ENCODE measurements at regions not wholly inside any gene's neighbourhood (a gene's known extent, or its start where the extent isn't known, plus 50 kb on each side); places are given as distances from the start of the nearest gene placed in this dataset.
"Not testable (repeated sequence)": the region's sequence is repeated elsewhere in the genome, so short reads cannot be mapped to it uniquely, and the experiment has no call there.

DNA sequence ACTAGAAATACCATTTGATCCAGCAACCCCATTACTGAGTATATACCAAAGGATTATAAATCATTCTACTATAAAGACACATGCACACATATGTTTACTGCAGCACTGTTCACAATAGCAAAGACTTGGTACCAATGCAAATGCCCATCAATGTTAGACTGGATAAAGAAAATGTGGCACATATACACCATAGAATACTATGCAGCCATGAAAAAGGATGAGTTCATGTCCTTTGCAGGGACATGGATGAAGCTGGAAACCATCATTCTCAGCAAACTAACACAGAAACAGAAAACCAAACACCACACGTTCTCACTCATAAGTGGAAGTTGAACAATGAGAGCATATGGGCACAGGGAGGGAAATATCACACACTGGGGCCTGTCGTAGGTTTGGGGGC lies 106.0 kb downstream of the SPATA18 start:
- not testable (repeated sequence) for DNase-seq

GRCh38 chr4:52157641-52158316 lies 106.7 kb downstream of the SPATA18 start:
- DNase-seq = no peak

- no peak for DNase-seq
These were observed 109.8 kb downstream of the SPATA18 start for GRCh38 chr4:52160859-52161258.

DNA sequence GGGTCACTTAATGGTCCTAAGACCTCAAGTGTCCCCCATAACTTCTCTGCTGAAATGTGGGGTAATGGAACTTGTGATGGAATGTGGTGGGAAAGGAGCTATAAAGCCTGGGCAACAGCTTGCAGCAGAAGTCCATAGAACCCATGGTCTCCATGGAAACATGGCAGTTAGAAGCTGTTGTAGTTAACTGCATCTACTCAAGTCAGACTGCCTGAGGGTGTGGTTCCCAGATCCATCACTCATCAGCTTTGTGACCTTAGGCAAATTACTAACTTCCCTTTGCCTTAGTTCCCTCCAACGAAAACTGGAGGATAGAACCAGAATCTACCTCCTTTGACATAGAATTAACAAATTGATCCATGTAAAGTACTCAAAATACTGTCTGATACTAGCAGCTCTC lies 113.0 kb downstream of the SPATA18 start:
- no peak for DNase-seq

- DNase-seq = no peak
These were observed 121.1 kb downstream of the SPATA18 start for GRCh38 chr4:52172166-52172565.

GRCh38 chr4:52173470-52174045 lies 122.5 kb downstream of the SPATA18 start:
- no peak for DNase-seq

- DNase-seq = no peak
These were observed 136.5 kb downstream of the SPATA18 start for GRCh38 chr4:52187603-52188002.

- DNase-seq = no peak
These were observed 140.9 kb downstream of the SPATA18 start for GRCh38 chr4:52192001-52192400.

- no peak for DNase-seq
These were observed 141.6 kb downstream of the SPATA18 start for GRCh38 chr4:52192721-52193135.

DNA sequence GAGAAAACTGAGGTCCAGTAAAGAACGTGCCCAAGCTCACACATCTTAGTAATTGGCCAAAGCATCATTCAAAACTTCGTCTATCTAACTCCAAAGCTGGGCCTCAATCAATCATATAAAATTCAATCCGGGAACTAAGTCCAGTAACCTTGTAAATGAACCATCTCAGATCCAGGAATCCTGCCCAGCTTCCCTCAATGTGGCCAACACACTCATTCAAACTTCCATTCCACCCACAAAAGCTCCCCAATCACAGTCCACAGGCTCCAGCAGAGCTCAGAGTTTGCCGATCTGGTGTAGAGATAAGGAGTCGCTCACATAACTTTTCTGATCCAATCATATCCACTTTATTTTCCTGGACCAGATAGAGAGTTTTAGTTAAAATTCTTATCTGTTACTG lies 144.8 kb downstream of the SPATA18 start:
- DNase-seq = no peak

GRCh38 chr4:52196606-52197130 lies 145.6 kb downstream of the SPATA18 start:
- no peak for DNase-seq

DNA sequence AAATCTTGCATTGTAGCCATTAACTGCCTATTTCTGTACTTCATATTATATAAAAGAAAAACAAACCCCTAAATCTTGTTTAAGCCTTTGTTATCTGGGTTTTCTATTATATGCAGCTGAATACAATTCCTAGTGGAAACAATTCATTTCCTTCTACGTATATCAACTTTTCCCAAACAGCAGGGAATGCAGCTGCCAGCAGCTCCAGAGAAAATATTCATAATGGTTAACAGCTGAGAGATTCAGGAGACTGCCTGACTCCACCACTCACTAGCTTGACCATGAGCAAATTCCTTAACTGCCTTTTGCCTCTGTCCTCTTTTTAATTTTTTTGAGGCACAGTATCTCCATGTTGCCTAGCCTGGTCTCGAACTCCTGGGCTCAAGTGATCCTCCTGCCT lies 146.2 kb downstream of the SPATA18 start:
- DNase-seq = no peak

- no peak for DNase-seq
These were observed 147.2 kb downstream of the SPATA18 start for GRCh38 chr4:52198294-52198693.

- no peak for DNase-seq
These were observed 148.7 kb downstream of the SPATA18 start for GRCh38 chr4:52199574-52200338.

DNA sequence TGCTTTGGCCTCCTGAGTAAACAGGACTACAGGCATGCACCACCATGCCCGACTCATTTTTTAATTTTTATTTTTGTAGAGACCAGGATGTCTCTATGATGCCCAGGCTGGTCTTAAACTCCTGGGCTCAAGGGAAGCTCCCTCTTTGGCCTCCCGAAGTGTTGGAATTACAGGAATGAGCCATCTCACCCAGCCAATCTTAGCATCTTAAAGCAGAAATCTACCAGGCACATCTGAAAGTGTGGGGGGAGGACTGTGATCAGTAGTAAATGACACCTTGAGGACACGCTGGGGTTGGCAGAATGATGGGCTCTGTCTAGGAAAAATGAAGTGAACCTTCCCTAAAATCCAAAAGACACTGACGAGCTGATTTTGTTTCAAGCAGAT lies 149.2 kb downstream of the SPATA18 start:
- DNase-seq = no peak

DNA sequence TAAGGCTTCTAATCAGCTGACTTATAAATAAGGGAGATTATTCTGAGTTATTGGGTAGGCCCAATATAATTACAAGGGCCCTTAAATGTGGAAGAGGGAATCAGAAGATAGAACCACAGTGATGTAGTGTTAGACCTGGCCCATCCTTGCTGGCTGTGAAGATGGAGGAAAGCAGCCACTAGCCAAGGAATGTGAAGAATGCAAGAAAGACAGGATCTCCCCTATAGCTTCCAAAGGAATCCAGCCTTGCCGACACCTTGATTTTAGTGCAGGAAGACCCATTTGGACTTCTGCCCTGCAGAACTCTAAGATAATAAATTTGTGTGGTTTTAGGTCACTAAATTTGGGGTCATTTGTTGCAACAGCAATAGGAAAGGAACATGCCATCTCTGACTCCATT lies 150.6 kb downstream of the SPATA18 start:
- DNase-seq = no peak

DNA sequence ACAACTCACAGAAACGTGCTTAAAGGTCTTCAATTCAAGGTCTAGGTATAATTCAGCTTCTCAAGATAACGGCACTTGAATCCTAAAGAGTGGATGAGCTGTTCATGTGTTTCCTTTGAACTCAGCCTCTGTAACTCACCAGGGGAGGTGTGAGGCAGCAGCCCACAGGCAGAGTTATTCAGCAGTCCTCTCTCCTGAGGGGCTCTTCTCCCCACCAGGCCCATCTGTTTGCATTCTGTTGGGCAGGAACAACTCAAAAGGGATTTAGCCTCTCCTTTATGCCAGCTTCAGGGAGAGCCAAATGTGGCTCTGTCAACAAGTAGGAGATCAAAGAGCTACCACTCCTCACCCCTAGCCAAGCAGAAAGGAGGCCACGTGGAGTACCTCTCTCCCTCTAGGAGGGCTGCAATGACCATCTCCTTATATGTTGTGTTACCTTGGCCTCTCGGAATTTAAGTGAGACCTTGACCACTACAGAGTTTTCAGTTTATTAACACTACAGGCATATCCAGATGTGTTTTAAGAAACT lies 151.2 kb downstream of the SPATA18 start:
- no peak for DNase-seq

DNA sequence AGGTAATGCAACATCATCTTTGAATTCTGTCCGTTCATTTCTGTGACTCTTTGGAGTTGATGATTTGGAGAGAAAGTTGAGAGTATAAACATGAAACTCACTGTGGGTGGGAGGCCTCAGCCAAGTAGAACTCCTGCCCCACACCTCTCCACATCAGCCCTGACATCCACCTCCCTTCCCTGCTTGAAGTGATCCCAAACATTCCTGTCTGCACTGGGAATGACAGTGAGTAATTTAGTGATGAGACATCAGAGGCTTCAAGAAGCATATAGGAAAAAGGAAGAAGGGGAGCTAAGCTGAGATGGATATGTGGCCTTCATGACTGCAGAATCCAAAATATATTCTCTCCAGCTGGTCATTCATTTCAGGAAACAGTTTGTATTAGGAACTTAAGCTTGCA lies 151.8 kb downstream of the SPATA18 start:
- no peak for DNase-seq

DNA sequence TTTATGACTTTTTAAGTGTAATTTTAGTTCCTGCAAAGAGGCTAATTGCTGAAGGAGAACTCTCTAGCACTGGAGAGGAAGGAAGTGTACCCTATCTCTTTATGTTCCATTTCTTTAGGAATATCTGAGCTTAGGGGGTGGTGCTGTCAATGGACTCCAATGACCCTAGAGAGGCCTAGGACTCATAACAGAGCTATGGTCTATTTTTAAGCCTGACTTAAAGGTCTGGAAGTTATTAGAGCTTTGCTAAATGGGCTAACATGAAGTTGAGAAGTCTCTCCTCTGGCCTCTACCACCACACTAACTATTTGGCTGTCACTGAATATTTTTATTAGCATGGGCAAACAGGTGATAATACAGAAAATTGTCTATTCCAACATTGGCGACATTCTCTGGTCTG lies 152.2 kb downstream of the SPATA18 start:
- no peak for DNase-seq

DNA sequence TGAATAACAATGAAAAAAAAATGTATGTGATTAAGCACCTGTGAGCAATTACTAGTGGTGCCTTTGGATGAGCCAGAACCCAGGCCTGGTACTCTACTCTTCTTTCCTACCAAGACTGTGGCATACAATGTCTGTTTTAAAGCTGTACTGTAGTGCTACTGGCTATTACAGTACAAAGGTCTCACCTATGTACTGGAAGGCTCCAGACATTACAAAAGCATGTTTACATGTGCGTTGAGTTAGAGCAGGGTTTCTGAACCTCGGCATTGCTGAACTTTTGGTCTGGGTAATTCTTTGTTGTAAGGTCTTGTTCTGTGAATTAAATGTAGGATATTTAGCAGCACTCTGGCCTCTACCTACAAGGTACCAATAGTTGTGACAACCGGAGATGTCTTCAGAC lies 153.8 kb downstream of the SPATA18 start:
- DNase-seq = no peak

DNA sequence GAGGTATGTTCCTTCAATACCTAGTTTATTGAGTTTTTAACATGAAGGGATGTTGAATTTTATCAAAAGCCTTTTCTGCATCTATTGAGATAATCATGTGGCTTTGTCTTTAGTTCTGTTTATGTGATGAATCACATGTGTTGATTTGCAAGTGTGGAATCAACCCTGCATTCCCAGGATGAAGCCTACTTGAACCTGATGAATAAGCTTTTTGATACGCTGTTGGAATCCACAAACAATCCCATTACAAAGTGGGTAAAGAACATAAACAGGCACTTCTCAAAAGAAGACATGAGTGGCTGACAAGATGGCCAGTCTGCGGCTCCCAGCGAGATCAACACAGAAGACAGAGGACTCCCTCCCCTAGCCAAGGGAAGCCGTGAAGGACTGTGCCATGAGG lies 156.0 kb downstream of the SPATA18 start:
- DNase-seq = not testable (repeated sequence)

DNA sequence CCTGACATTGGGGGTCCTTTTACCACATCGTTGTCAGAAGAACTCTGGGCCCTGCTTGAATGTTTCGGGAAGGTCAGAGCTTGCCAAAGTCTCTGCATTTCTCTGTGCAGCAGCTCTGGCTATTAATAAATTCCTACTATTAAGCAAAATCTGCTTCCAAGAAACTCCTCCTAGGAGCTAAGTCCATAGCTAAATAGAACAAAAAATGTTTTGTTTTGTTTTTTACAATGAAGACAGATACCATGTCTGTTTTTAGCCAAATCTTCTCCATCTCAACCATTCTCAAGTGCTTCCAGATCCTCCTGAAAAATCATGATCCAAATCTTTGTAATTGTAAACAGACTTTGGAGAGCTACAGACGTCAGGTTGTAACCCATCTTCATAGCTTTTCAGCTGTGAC lies 161.6 kb downstream of the SPATA18 start:
- DNase-seq = no peak

DNA sequence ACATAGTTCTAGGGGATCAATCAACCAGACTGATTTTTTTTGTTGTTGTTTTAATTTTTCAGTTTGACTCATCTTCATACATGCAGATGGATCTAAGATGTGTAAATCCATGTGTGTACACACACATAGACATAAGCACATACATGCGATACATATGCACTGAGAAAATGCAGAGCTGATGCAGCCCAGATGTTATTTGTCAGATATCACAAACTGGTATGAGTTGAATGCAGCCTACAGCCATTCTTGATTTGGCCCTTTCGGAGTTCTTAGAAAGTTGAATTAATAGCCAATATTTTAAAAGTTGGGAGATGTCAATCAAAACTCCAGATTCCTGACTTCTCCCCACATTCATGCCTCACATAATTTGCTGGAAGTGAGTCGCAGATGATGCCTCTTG lies 180.4 kb downstream of the SPATA18 start:
- DNase-seq = no peak

All from suppressor macrophage treated with lipopolysaccharide for 4 hours (primary cell).